Stimulated activated CD4-positive, alpha-beta T cell treated with anti-CD3 and anti-CD28 coated beads, Interleukin-4, amount 100 ng/mL, for 4 hours (primary cell): ENCODE measurements at regions not wholly inside any gene's neighbourhood (a gene's known extent, or its start where the extent isn't known, plus 50 kb on each side); places are given as distances from the start of the nearest gene placed in this dataset.
A peak's percentile ranks its signal among the peaks of the same experiment; 100 is the strongest.
"Not testable (repeated sequence)": the region's sequence is repeated elsewhere in the genome, so short reads cannot be mapped to it uniquely, and the experiment has no call there.

Experiments used
- DNase-seq, 2 experiments: peaks; one replicate each; pipeline ENCODE4 v3.0.0-alpha.2; 2020

GRCh38 chr4:138113819-138114400 is 128.2 kb downstream of the SLC7A11 start:
- no peak for DNase-seq

DNA sequence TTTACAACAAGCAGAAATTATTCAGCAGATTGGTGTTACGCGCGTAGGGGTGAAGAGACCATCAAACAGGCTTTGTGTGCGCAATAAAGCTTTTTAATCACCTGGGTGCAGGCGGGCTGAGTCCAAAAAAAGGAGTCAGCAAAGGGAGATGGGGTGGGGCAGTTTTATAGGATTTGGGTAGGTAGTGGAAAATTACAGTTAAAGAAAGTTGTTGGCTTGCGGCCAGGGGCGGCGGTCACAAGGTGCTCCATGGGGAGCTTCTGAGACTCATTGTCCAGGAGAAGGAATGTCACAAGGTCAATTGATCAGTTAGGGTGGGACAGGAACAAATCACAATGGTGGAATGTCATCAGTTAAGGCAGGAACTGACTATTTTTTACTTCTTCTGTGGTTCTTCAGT is 129.3 kb downstream of the SLC7A11 start:
- not testable (repeated sequence) for DNase-seq

- DNase-seq: no peak
These were observed 129.8 kb downstream of the SLC7A11 start for GRCh38 chr4:138112389-138112788.

- DNase-seq: no peak
These were observed 130.6 kb downstream of the SLC7A11 start for GRCh38 chr4:138111462-138112000.

GRCh38 chr4:138110815-138111214 is 131.3 kb downstream of the SLC7A11 start:
- DNase-seq: no peak

GRCh38 chr4:138107023-138107422 is 135.1 kb downstream of the SLC7A11 start:
- DNase-seq: no peak

- DNase-seq: no peak
These were observed 136.8 kb downstream of the SLC7A11 start for GRCh38 chr4:138105331-138105730.

DNA sequence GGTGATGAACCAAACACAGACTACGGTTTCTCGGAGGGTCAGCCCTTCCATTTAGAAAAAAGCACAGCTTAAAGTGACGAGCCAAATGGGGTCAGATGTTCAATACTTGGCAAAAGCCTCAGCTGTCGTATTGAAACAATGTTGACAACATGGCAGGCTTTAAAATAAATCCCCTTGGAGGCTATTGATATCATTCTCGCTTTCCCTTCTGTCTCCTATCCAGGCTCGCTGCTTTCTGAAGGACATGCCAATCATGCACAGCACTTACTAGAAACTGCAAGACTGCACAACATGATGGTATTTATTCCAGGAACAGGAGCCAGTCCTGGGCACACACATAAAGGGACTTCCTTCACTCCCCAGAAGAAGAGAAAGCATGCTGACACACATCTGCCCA is 137.9 kb downstream of the SLC7A11 start:
- DNase-seq: no peak

GRCh38 chr4:138103597-138104283 is 138.4 kb downstream of the SLC7A11 start:
- DNase-seq: no peak

DNA sequence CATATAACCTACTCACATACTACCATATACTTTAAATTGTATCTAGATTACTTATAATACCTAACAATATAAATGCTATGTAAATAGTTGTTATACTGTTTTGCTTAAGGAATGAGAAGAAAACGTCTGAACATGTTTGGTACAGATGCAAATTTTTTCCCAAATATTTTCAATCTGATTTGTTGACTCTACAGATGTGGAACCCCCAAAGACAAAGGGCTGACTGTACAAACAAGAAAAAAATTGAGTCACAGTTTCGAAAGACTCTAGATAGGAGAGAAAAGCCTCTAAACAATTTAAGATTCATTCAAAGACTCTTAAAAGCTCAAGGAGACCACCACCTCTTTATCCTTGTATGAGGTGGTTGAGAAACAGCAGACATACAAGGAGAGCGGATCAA is 142.8 kb downstream of the SLC7A11 start:
- DNase-seq: no peak

GRCh38 chr4:138097912-138098600 is 144.1 kb downstream of the SLC7A11 start:
- no peak for DNase-seq

GRCh38 chr4:138096384-138097062 is 145.6 kb downstream of the SLC7A11 start:
- DNase-seq: no peak

- no peak for DNase-seq
These were observed 146.8 kb downstream of the SLC7A11 start for GRCh38 chr4:138095378-138095777.

GRCh38 chr4:138092060-138092459 is 150.1 kb downstream of the SLC7A11 start:
- no peak for DNase-seq

- no peak for DNase-seq
These were observed 151.1 kb downstream of the SLC7A11 start for GRCh38 chr4:138090918-138091676.

GRCh38 chr4:138090150-138090917 is 151.8 kb downstream of the SLC7A11 start:
- DNase-seq: peak in 1 of 2 experiments; percentile 2

GRCh38 chr4:138088449-138089208 is 153.5 kb downstream of the SLC7A11 start:
- DNase-seq: no peak

DNA sequence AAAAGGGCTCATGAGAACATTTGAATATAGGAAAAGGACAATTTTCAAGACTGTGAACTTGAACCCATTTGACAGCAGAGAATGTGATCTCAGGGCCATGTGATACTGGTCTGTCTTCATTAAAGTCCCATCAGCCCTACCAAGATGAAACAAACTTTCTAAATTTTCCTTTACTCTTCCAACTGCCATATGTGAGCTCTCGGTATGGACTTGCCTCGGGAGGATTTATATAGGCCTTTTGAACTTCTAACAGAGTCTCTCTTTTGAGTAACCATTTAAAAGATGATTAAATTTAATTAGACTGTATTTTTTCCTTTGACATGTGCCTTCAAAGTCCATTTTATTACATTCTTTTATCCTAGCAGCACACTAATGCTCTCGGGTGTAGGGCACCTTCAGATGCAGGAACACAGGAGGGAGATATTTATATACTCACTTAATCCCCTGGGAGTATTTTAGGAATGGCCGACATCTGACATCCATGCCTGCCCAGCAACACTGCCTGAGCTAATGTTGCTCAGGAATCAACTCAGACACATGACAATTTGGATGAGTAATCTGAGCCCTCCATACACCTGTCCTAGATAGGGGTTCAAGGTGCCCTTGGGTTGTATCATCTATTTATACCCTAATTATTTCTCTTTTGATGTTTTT is 155.0 kb downstream of the SLC7A11 start:
- no peak for DNase-seq

DNA sequence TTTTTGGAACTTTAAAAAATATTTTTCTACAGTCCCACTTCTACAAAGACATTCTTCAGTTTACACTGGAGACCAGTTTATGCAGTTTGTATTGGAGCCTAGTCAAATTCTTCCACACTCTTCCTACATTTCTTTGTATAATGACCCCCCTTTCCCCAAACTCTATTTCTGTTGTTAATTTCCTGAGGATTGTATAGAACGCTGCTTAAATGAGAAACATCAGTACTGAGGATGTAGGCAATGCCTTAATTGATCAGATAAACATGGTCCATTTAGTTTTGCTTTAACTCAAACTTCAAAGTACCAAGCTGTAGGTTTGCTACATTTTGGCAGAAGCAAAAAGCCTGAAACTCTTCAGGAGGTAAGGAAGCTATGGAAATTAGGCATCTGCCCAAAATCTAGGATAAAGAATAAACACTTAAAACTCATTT is 155.5 kb downstream of the SLC7A11 start:
- no peak for DNase-seq

- no peak for DNase-seq
These were observed 156.3 kb downstream of the SLC7A11 start for GRCh38 chr4:138085736-138086305.
